Activated CD8-positive, alpha-beta memory T cell treated with anti-CD3 and anti-CD28 coated beads, Interleukin-2, amount 50 U/mL, for 4 hours (primary cell): ENCODE measurements at regions not wholly inside any gene's neighbourhood (a gene's known extent, or its start where the extent isn't known, plus 50 kb on each side); places are given as distances from the start of the nearest gene placed in this dataset.

ENCODE experiments used
- DNase-seq: peaks from one replicate; pipeline ENCODE4 v3.0.0-alpha.2; 2020

DNA sequence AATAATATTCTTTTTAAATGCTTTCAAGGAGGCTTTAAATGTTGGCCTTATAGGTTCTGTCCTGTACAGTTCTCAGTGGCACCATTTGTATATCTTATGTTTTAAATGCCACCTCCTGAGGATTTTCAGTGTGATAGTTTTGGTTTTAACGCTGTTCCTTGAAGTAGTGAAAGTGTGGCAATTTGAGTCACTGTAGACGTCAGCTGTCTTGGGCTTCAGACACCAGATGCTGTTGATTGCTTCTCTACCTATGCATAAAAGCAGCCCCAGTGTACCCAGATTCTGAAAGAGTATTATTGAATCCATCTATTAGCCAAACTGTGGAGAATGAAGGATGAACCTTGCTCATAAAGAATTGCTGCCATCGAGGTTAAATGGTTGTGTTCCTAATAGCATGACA, 316.8 kb upstream of the GBE1 start:
- DNase-seq, result no peak

- DNase-seq, result no peak
These were observed 306.0 kb upstream of the GBE1 start for GRCh38 chr3:82067420-82067819.

GRCh38 chr3:82058809-82059208, 297.4 kb upstream of the GBE1 start:
- no peak for DNase-seq

GRCh38 chr3:82055792-82056191, 294.3 kb upstream of the GBE1 start:
- no peak for DNase-seq

DNA sequence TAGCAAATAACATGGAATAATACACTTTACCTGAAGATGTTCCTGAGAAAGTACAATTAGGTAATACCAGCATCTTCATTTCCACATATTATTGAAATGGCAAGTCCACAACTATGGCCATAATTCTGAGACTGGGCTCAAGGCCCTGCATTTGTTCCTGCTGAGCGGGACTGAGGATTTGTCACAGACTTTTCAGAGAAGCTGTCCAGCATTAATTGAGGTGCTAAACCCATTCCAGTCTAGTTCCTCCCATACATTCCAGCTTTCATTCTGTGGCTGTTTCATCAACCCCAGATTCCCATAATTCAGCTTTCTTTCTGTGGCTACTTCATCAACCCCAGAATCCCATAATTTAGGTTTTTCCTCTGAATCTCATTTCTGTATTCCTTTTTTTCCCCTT, 293.4 kb upstream of the GBE1 start:
- DNase-seq, result no peak

DNA sequence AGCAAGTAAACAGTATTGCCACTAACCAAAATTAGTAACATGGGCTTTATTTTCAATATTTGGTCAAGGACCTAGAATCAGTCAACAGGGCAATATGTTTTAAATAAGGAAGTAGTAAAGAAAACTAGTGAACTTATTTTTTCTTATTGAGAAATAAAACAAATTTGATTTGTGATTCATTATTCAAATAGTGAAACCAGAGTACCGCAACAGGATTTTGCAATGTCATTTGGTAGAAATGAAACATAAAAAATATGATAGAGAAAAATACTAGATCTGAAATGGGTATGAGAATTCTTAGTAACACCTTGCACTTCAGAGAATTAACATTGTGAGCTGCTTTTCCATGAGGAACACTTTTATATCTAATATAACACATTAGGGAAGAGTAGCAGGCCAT, 291.8 kb upstream of the GBE1 start:
- no peak for DNase-seq

- DNase-seq, result no peak
These were observed 288.9 kb upstream of the GBE1 start for GRCh38 chr3:82050382-82050781.

GRCh38 chr3:82048711-82049110, 287.3 kb upstream of the GBE1 start:
- DNase-seq, result no peak

- DNase-seq, result no peak
These were observed 283.7 kb upstream of the GBE1 start for GRCh38 chr3:82044930-82045705.

- no peak for DNase-seq
These were observed 277.1 kb upstream of the GBE1 start for GRCh38 chr3:82038556-82038955.

GRCh38 chr3:82033186-82033585, 271.7 kb upstream of the GBE1 start:
- no peak for DNase-seq

DNA sequence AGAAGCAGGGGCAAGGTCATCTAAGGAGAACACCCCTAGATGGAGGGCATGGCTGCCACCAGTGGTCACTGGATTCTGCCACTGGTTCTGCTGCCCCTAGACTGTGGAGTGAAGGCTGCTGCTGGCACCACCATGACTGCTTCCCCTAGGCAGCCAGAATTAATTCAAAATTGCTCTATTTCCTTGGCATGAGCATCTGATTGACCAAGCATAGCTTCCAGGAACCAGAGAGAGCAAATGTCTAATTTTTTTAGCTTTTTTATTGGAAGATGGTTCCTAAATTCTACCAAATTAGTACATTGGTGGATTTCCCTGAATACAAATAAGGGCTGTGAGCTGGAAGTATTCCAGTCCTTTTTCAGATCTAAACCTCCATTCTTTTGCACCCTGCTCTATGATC, 270.2 kb upstream of the GBE1 start:
- no peak for DNase-seq

GRCh38 chr3:82030916-82031315, 269.5 kb upstream of the GBE1 start:
- DNase-seq, result no peak

GRCh38 chr3:82022836-82023235, 261.4 kb upstream of the GBE1 start:
- DNase-seq, result no peak

DNA sequence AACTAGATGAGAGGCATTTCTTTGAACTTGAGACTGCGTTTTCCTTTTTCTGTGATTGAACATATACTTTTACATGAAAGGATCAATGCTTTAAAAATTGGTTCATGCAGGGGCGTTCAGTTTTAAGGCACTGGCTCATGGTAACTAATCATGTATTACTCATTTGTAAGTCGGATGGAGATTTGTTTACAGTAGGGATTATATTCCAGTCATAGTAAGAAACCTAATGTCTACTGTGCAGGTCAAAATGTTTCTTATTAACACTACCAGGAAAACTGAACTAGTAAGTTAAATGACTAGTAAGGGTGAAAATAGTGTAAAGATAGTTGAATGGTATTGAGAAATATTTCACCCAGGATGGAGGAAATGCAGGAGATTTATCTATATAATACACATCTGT, 258.8 kb upstream of the GBE1 start:
- no peak for DNase-seq

DNA sequence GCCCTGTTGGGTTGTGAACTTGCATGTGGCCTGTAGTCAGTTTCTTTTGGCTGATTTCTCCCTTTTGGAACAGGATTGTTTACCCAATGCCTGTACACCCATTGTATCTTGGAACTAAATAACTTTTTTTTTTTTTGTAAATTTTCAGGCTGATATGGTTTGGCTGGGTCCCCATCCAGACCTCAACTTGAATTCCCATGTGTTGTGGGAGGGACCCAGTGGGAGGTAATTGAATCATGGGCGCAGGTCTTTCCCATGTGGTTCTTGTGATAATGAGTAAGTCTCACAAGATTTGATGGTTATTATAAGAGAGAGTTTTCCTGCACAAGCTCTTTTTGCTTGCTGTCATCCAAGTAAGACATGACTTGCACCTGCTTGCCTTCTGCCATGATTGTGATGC, 253.8 kb upstream of the GBE1 start:
- DNase-seq, result no peak

DNA sequence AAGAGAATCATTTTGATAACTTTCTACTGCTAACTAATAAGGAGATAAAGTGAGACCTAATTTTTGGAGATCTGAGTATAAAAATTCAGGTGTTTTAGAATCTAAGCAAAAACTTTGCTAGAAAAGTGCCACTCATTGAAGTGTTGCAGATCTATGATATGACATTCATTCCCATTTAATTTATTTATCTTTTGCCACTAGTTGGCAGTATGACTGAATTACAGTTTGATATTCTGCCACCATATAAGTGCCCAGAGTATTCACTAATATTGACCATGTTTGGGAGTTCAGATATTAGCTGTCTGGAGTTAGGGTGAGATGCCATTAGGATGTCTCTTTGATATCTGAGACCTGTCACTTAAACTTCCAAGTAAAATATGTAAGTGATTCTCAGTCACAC, 251.3 kb upstream of the GBE1 start:
- no peak for DNase-seq

DNA sequence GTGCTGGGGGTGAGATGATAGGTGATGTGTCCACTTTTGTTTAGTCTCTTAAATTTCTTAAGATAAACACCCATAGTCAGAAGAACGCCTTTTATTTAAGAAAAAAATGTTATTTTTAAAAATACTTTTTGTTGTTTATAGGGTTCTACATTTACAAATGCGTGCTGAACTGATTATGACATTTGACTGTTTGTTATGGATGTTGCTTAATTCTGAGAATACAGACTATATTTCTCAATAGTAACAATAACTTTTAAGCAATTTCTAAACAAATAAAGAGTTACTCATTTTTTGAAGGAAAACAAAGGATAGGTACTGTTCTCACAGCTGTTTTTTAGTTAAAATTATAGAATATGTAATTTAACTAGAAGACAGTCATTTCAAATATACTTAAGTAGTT, 249.9 kb upstream of the GBE1 start:
- no peak for DNase-seq

DNA sequence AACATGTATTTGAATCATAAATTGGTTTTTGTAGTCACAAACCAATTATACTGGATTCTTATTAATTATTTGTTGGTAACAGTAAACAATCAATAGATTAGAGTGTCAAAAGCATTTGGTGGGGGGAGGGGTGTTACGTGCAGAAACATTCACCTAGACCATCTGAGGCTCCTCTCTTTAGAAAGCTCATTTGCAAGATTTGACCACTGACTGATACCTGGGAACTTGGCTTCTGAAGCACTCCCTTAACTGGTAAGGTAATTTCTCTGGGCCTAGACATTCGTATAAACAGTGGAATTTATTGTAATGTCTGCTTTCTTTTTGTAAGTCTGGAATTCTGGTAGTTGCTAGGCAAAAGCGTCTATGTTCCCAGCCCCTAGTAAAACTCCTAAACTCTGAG, 243.8 kb upstream of the GBE1 start:
- DNase-seq, result no peak

- DNase-seq, result no peak
These were observed 242.8 kb upstream of the GBE1 start for GRCh38 chr3:82004266-82004665.

DNA sequence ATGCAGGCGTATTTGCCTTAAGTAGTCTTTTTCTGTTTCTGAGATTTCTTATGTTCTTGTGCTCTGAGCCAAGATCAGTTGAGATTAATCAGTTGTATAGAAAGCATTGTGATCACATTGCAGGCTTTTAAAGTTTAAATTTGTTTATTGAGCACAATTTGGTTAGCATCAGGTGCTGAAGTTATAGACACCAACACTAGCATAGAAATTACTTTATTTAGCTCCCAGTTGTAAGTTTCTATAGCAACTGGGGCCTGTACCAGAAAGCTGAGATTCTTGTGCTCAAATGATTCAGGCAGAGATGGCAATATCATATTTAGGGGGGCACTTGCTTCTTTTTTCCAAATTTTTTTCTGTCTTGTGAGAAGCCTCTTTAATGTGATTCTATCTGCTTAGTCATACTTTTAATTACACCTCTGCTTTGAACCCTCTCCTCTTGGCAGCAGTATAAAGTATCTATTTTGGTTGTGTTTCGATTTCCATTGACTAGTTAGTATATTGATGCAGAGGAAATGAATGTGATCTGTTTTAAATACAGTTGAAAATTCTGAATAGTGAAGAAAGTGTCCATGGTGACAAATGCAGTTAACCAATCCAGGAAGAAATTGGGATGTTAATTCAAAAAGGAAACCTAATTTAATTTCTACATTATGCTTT, 241.7 kb upstream of the GBE1 start:
- DNase-seq, result no peak

DNA sequence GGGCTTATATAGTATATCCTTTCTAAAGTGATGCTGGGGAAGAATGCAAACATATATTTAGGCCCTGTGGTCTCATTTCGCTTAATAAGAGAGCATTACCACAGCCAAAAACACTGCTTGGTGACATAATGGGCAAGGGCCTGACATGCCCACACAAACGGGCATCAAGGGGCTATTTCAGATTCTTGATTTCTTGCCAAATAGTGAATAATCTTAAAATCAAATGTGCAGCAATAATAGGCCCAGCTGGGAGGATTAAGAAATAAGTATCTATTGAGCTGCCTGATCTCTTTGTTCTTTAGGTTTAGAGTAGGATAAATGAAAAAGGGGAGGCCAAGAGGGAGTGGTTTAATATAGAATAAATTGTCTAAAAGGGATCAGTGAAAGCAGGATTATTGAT, 241.0 kb upstream of the GBE1 start:
- no peak for DNase-seq

DNA sequence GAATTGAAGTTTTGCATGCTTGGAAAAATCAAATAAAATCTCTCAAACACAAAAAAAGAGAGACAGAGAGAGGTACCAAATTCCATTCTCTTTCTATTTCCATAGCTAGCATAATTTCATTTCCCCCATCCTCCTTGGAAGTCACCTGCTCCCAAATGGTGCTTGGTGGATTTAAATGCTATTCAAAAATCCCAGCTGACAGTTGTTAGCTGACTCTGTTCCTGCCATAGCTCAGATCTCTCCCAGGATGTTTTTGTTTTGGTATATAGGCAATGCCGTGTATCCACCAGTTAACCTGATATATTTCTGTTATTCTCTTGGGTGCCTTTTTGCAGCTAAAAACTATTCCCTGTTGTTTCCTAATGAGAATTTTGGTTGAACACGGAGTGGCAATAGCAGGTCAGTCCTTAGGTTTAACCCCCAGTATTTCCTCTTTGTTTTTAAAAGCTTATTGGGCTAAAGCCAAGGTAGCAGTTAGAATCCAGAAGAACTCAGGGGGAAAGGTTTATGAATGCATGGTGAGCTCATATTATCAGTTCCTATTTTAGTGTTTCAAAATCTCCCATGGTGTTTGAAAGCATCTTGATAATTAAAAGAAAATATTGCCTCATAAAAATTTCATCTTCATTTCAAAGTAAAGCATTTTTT, 240.0 kb upstream of the GBE1 start:
- DNase-seq, result no peak

DNA sequence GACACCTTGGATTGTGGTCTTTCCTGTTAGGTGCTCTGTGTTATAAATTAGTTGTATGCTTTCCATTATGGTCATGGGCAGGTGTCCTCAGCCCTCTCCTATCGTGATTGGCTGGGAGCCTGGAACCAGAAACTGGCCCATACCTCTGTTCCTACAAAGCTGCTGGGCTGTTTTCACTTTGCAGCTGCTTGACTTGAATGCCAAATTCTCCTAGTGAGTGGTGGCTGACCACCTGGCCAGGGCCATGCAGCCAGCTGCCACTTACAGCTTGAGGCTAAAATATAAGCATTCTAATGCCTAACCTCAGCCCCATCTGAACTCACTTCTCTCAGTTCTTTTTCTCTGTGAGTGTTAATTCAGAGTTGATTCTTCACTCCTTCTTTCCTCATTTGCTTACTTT, 239.3 kb upstream of the GBE1 start:
- DNase-seq, result no peak
